ENCODE measurements at regions not wholly inside any gene's neighbourhood (a gene's known extent, or its start where the extent isn't known, plus 50 kb on each side); places are given as distances from the start of the nearest gene placed in this dataset.
"Not testable (repeated sequence)": the region's sequence is repeated elsewhere in the genome, so short reads cannot be mapped to it uniquely, and the experiment has no call there.

DNA sequence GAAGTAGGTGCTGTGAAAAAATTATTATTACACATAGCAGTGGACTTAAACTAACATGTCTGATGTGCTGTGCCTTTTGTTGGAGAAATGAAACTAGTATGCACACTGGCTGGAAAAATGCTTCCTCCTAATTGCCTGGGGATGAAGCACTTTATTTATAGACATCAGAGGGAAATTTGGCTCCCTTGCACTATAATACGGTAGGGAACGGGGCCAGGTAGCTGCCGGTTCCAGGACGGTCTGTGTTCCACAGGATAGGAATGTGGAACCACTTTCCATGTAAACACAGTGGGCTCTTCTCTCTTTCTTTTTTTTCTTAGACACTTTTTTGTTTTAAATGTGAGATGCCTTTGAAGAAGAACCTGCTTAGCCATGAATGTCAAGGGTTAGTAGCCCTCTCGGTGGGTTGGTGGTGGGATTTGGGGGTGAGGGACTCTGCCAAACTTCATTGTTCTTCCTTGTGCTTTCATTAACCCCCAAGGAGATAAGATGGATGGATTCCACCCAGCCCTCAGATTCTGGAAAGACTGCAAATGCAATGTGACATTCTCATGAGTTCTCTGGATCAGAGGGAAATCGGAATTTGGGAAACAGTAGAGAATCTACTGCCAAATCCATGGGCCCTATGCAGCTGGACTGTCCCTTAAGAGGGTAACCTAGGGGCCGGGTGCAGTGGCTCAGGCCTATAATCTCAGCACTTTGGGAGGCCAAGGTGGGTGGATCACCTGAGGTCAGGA, 58.0 kb upstream of the GSC start:
- Mint-ChIP-seq H3K27me3 (peaks cover 2% of the 10 kb centered on the region), H3K9me3 (no peaks in the 10 kb centered on the region), H3K27ac (no peak overlapping the region), H3K4me3 (no peak overlapping the region), H3K4me1 (no peaks in the 10 kb centered on the region), H3K36me3 (ENCODE audit: low read depth) (no peaks in the 10 kb centered on the region)
- no peak for DNase-seq
- ChIA-PET POLR2A (no interaction called here), CTCF (no interaction called here)

DNA sequence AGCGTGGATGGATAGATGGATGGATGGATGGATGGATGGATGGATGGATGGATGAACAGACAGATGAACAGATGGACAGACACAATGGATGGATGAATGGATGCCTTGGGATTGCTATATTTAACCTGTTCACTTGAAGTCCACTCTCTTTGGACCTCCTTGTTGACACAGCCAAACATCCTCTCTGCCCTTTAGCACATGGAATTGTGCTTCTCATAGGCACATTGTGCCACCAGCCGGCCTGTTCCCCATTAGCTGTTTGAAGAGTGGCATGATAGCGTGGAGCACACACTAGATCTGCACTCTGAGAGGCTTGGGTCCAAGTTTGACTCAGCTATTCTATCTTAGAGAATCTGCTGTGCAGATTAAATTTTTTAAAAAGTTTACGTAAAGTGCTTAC, 56.9 kb upstream of the GSC start:
- POLR2A ChIA-PET: no interaction called here
- no peak overlapping the region for H3K4me3 Mint-ChIP-seq
- no peaks in the 10 kb centered on the region for H3K4me1 Mint-ChIP-seq
- H3K36me3 Mint-ChIP-seq (ENCODE audit: low read depth): no peaks in the 10 kb centered on the region
- no peak overlapping the region for H3K27ac Mint-ChIP-seq
- H3K27me3 Mint-ChIP-seq: peaks cover 2% of the 10 kb centered on the region
- no peaks in the 10 kb centered on the region for H3K9me3 Mint-ChIP-seq
- no peak for DNase-seq
- CTCF ChIA-PET: no interaction called here

DNA sequence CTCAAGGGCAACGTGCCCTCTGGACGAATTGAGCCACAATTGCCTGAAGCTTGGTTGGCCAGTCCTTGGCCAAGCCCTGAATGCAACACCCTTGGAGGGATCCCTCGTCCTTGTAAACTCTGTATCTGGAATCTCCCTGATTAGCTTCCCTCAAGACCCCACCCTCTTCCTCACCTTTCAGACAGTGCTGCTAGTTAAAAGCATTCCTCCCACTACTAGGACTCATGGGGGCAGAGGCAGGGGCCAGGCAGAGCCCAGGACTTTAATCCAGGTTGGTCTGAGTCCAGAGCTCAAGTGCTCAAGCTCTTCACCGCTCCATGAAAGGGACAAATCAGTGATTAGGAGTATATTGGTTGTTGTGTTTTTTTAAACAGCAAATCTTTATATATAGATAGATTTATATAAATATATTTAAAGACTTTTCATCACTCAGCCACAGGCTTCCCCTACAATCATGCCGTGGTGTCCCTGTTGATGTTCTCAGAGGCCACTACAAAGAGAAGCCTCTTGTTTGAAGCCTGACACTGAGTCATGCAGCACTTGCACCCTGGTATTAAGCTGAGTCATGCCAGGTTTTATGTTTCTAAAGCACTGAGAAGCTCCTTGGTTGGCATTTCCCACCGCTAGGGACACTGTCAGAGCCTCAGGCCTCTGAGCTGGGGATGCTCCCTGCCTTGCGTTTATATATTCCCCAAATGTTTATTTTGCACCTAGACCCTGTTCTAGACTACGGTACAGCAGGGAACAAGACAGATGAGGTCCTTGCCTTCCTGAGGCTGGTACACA, 53.8 kb upstream of the GSC start:
- Mint-ChIP-seq H3K36me3 (ENCODE audit: low read depth) (no peaks in the 10 kb centered on the region), H3K4me3 (no peak overlapping the region), H3K27me3 (peaks cover 2% of the 10 kb centered on the region), H3K27ac (no peak overlapping the region), H3K9me3 (no peaks in the 10 kb centered on the region), H3K4me1 (no peaks in the 10 kb centered on the region)
- CTCF ChIA-PET: no interaction called here
- POLR2A ChIA-PET: no interaction called here
- no peak for DNase-seq

DNA sequence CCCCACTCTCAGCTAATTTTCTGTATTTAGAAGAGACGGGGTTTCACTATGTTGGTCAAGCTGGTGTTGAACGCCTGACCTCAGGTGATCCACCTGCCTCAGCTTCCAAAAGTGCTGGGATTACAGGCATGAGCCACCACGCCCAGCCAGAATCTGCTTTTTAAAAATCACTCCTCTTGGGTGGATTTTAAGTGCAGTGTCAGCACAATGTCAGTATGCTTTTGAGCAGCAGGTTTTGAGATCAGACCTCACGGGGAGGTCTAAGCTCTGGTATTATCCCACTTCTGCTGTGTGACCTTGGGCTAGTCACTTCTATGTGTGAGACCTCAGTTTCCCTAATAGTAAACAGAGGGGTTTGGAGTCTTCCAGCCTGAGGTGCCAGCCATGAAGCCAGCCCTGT, 51.8 kb upstream of the GSC start:
- no peaks in the 10 kb centered on the region for H3K4me1 Mint-ChIP-seq
- DNase-seq: no peak
- H3K27ac Mint-ChIP-seq: no peak overlapping the region
- no peak overlapping the region for H3K4me3 Mint-ChIP-seq
- H3K36me3 Mint-ChIP-seq (ENCODE audit: low read depth): no peaks in the 10 kb centered on the region
- ChIA-PET POLR2A (no interaction called here), CTCF (no interaction called here)
- no peaks in the 10 kb centered on the region for H3K9me3 Mint-ChIP-seq
- H3K27me3 Mint-ChIP-seq: peaks cover 2% of the 10 kb centered on the region

DNA sequence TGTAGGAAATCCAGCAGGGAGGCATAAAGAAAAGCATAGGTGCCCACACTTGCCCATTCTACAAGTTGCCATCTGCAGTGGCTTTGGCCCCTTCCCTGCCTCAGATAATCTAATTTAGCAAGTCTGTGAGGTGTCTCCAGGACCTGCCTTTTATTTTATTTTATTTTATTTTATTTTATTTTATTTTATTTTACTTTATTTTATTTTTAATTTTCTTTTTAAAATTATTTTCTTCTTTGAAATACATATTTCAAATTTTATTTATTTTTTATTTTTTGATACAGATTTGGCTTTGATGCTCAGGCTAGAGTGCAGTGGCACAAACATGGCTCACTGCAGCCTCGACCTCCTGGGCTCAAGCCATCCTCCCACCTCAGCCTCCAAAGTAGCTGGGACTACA, 51.0 kb upstream of the GSC start:
- H3K9me3 Mint-ChIP-seq; CTCF ChIA-PET; H3K27ac Mint-ChIP-seq; H3K27me3 Mint-ChIP-seq; H3K36me3 Mint-ChIP-seq (ENCODE audit: low read depth); H3K4me3 Mint-ChIP-seq; POLR2A ChIA-PET; DNase-seq; H3K4me1 Mint-ChIP-seq: not testable (repeated sequence)
